ENCODE measurements at regions not wholly inside any gene's neighbourhood (a gene's known extent, or its start where the extent isn't known, plus 50 kb on each side); places are given as distances from the start of the nearest gene placed in this dataset.

DNA sequence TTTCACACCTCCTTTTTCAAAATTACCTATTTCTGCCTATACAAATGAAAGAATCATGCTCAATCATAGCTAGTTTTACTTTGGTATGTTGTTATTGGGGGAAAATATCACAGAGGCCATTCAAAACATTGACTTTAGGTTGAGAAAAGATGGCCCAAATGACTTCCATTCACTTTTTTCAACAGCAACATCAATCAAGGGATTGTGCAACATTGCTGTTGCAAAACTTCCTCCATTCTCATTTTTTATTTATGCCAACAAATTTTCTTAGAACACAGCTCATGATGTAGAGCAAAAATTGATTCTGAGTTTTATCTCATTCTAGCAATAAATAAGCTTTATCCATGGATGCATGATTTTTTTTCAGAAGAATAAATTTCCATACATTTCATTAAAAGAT, 93.6 kb upstream of the RORB start:
- Histone ChIP-seq H3K27ac (no peak overlapping the region), H3K27me3 (no peaks in the 10 kb centered on the region), H3K36me3 (no peaks in the 10 kb centered on the region), H3K4me1 (no peaks in the 10 kb centered on the region), H3K4me3 (no peak overlapping the region), H3K9me3 (no peaks in the 10 kb centered on the region)
- no peak for ATAC-seq
- TF ChIP-seq, protein P1, sequence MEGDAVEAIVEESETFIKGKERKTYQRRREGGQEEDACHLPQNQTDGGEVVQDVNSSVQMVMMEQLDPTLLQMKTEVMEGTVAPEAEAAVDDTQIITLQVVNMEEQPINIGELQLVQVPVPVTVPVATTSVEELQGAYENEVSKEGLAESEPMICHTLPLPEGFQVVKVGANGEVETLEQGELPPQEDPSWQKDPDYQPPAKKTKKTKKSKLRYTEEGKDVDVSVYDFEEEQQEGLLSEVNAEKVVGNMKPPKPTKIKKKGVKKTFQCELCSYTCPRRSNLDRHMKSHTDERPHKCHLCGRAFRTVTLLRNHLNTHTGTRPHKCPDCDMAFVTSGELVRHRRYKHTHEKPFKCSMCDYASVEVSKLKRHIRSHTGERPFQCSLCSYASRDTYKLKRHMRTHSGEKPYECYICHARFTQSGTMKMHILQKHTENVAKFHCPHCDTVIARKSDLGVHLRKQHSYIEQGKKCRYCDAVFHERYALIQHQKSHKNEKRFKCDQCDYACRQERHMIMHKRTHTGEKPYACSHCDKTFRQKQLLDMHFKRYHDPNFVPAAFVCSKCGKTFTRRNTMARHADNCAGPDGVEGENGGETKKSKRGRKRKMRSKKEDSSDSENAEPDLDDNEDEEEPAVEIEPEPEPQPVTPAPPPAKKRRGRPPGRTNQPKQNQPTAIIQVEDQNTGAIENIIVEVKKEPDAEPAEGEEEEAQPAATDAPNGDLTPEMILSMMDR (IDR thresholded peaks at IDR 0.05) = no peak
- no peak for DNase-seq
- intact Hi-C loops (cut with DNase I) = no loop called here

DNA sequence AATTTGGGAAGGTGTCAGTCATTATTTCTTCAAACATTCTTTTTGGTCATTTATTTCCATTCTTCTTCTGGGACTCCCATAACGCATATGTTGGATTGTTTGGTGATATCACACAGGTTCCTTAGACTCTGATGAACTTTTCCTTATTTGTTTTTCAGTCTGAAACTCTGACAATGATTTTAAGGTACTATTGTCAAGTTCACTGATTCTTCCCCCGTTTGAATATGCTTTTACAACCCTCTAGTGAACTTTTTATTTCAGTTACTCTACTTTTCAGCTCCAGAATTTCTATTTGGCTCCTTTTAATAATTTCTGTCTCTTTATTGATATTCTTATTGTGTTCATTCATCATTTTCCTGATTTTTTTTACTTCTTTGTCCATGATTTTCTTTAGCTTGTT, 92.5 kb upstream of the RORB start:
- Histone ChIP-seq H3K4me1 (no peaks in the 10 kb centered on the region), H3K9me3 (no peaks in the 10 kb centered on the region), H3K27me3 (no peaks in the 10 kb centered on the region), H3K36me3 (no peaks in the 10 kb centered on the region), H3K27ac (no peak overlapping the region), H3K4me3 (no peak overlapping the region)
- intact Hi-C loops (cut with DNase I) = no loop called here
- TF ChIP-seq, protein P1 (IDR thresholded peaks at IDR 0.05) = no peak
- DNase-seq (no peak), ATAC-seq (no peak)

DNA sequence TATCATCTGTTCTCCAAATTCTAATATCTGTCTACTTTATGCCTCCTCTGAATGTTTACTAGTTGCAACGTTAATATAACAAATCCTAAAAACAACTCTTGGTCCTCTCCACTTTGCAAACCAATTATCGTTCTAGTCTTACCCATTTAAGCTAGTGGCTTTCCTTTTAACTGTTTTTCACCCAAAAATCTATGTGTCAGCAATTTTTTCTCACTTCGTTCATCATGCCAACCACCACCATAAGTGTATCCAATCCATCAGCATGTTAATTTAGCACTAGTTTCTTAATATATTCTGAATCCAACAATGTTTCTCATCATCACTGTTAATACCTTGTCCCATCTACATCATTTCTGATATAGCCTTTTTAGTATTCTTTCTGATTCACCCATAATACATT, 90.0 kb upstream of the RORB start:
- no peaks in the 10 kb centered on the region for H3K36me3 ChIP-seq
- H3K27me3 ChIP-seq = no peaks in the 10 kb centered on the region
- TF ChIP-seq, protein P1 (IDR thresholded peaks at IDR 0.05) = no peak
- intact Hi-C loops (cut with DNase I) = no loop called here
- no peaks in the 10 kb centered on the region for H3K4me1 ChIP-seq
- no peak overlapping the region for H3K4me3 ChIP-seq
- DNase-seq (no peak), ATAC-seq (no peak)
- H3K9me3 ChIP-seq = no peaks in the 10 kb centered on the region
- H3K27ac ChIP-seq = no peak overlapping the region

DNA sequence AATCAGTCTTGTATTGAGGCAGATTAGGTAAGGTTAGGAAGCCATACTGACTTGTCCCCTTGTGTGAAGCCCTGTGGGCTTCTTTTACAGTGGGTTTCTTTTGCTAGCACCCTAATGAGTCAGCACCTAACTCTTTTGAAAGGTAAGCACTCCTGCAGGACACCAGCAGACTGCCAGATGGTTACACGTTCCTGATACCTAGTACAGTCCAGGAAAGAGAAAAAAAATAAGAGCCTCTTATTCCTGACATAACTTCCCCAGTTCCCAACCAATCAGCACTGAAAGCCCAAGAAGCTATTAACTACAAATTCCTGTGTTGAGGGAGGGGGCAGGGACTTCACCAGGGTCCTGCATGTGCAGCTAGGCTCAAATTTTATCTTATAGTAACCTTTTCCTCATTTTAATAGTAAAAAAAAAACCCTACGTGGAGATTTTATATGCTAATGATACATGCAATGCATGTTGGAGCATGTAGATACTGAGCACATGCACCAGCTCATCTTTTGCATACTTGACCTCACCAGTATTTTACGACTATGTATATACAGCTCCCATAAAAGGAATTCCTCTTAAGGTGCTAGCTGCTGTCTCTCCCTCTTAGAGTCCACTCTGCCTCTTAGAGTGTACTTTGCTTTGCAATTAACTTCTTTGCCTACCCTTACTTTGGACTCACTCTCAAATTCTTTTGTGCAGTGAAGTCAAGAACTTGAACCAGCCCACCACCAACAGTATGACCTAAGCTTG, 84.7 kb upstream of the RORB start:
- Histone ChIP-seq H3K4me3 (no peak overlapping the region), H3K27me3 (no peaks in the 10 kb centered on the region), H3K36me3 (no peaks in the 10 kb centered on the region), H3K4me1 (no peaks in the 10 kb centered on the region), H3K9me3 (no peaks in the 10 kb centered on the region), H3K27ac (no peak overlapping the region)
- ATAC-seq (peak; percentile 92), DNase-seq (no peak)
- TF ChIP-seq, protein P1 (IDR thresholded peaks at IDR 0.05) = no peak
- intact Hi-C loops (cut with DNase I) = no loop called here

DNA sequence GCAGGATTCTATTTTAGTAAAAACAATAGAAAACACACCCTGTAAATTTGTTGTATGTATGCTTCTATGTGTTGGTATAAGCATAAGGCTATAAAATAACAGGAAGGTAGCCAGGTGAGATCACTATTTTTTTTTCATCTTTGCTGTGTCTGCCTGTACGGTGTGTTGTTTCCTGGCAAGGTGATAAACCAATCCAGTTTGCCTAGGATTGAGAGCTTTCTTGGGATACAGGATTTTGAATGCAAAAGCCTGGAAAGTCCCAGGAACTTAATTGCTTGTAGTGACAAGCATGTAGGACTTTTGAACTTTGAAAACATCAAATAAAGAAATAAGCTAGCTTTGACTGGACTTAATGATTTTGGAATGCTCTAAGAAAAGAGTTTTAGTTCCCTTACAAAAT, 83.3 kb upstream of the RORB start:
- intact Hi-C loops (cut with DNase I) = no loop called here
- no peak for DNase-seq
- TF ChIP-seq, protein P1 (IDR thresholded peaks at IDR 0.05) = no peak
- no peaks in the 10 kb centered on the region for H3K27me3 ChIP-seq
- no peak overlapping the region for H3K4me3 ChIP-seq
- ATAC-seq = no peak
- no peak overlapping the region for H3K27ac ChIP-seq
- no peaks in the 10 kb centered on the region for H3K36me3 ChIP-seq
- H3K9me3 ChIP-seq = no peaks in the 10 kb centered on the region
- no peaks in the 10 kb centered on the region for H3K4me1 ChIP-seq

DNA sequence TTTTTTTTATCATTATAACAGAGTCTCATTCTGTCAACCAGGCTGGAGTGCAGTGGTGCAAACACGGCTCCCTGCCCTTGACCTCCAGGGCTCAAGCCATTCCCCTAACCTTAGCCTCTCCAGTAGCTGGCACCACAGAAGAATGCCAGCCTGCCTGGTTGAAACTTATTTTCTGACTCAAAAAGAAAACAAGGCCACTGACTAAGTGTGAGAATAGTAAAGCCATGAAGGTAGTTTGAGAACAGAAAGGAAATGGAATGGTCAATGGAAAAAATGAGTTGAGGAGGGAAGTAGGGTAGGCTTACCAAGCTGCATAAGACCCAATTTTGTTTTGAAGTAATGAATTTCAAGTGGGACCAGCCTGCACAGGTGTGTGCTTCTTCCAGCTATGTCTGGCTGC, 82.8 kb upstream of the RORB start:
- Histone ChIP-seq H3K4me3 (no peak overlapping the region), H3K27ac (no peak overlapping the region), H3K9me3 (no peaks in the 10 kb centered on the region), H3K4me1 (no peaks in the 10 kb centered on the region), H3K27me3 (no peaks in the 10 kb centered on the region), H3K36me3 (no peaks in the 10 kb centered on the region)
- TF ChIP-seq, protein P1 (IDR thresholded peaks at IDR 0.05) = no peak
- intact Hi-C loops (cut with DNase I) = no loop called here
- ATAC-seq = no peak
- no peak for DNase-seq
